ENCODE measurements at regions not wholly inside any gene's neighbourhood (a gene's known extent, or its start where the extent isn't known, plus 50 kb on each side); places are given as distances from the start of the nearest gene placed in this dataset.

GRCh38 chr11:39139581-39139980 is 2319.9 kb downstream of the LRRC4C start:
- no peak for TF ChIP-seq CTCF (IDR thresholded peaks at IDR 0.05 in 8 of 11, conservative IDR thresholded peaks at IDR 0.05 in 3 of 11)
- TF ChIP-seq POLR2A (IDR thresholded peaks at IDR 0.05), result no peak

Measured in spleen (tissue), 7 donors.